ENCODE measurements at regions not wholly inside any gene's neighbourhood (a gene's known extent, or its start where the extent isn't known, plus 50 kb on each side); places are given as distances from the start of the nearest gene placed in this dataset.

DNA sequence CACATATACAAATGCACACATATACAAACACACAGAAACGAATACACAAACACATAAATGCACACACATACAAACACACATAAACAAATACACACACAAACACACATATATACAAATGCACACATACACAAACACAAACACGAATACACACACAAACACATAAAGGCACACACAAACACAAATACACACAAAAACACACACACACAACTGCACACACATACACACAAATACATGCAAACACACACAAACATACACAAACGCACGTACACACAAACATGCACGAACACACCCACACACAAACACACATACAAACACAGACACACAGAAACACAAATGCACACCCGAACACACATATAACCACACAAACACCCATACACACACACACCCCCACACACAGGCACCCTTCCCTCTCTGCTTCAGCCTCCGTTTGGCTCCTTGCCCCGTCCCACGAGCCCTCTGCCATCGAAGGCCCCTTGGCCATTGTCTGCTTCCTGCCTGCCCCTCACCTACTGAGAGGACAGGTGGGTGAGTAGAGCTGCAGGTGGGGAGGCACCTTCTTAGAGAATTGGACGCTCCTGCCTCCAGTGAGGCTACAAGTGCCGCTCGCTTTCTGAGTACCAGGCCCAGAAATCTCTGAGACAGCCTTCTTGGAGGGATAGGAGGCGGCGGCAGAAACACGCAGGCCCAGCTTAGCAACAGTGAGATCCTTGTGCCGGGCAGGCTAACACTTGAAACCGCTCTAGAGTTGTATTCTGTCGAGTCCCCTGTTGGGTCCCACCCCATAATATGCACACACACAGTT is 331.2 kb downstream of the FOXL1 start:
- no peak for DNase-seq (ENCODE audit: low read depth in 2 of 2)

GRCh38 chr16:86910161-86910769 is 331.9 kb downstream of the FOXL1 start:
- DNase-seq (ENCODE audit: low read depth in 2 of 2) = no peak

GRCh38 chr16:86911437-86911958 is 333.1 kb downstream of the FOXL1 start:
- DNase-seq (ENCODE audit: low read depth in 2 of 2) = no peak

GRCh38 chr16:86913886-86914285 is 335.5 kb downstream of the FOXL1 start:
- DNase-seq (ENCODE audit: low read depth in 2 of 2) = no peak

DNA sequence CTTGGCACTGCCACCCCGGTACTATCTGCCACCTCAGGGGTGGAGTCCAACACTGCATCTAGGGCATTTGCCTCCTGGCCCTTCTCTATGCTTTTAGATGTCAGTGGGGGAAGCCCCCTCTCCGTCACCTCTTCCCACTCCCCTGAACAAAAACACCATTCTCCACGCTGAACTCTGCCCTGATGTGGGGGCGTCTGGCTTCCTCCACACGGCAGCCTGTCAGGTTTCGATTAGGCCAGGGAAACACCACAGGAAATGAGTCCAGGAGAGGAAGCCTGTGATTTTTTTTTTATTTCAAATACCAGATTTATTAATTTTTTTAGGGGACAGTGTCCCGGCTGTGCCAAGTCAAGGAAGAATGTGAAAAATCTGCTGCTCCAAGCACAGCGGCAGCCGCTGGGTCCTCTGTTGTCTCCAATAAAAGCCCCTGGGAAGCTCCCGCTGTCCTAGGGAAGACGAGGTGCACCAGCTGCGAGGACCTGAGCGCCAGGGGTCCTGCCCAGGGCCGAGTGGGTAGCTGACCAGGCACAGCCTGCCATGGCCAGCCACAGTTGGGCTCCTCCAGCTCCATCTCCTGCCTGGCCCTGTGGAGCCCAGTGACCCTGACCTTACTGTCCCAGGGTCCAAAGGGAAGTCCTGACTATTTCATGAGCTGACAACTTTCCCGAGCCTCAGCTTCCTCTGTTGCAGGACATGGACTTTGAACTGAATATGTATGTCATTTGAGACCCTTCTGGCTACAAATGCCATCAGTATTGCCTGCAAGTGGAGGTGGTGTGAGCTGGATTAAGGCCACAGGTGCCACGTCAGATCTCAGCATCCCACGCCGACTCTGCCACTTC is 336.7 kb downstream of the FOXL1 start:
- DNase-seq (ENCODE audit: low read depth in 2 of 2) = no peak

DNA sequence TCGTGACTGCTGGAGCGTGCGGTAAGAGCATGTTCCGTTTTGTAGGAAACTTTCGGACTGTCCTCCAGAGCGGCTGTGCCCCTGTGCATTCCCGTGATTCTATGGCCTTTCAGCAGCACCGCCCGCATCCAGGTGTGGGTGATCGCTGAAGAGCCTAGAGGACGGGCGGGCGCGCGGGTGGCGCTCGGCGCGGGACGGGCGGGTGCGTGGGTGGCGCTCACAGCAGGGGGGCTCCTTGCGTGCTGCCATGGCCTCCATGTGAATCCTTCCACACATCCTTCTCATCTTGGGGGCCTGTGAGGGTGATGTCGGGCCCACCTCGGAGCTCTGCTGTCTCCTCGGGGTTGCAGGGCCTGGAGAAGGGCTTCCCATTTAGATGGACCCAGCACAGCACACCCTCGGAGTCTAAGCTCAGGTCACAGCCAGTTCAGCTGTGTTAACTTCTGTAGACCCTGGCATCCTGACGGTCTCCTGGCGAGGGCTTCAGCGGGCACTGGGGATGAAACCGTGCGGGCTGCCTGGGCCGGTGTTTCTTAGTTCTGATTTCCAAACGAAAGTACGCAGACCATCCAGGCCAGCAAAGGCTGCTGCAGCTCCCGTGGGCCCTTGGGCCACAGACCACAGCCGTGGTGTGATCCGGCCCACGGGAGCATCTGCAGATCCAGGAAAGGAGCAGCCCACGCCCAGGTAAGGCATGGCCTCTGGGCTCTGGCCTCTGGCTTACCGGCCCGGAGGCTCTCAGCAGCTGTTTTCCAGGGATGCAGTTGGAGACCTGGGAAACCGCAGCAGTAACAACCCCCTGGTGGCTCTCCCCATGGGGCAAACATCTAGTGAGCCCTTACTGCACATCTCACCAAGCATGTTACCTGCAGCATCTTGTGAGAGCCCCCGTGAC is 339.4 kb downstream of the FOXL1 start:
- no peak for DNase-seq (ENCODE audit: low read depth in 2 of 2)

- DNase-seq (ENCODE audit: low read depth in 2 of 2) = no peak
Measured at GRCh38 chr16:86918637-86919036, 340.3 kb downstream of the FOXL1 start.

- DNase-seq (ENCODE audit: low read depth in 2 of 2) = no peak
Measured at GRCh38 chr16:86919078-86919477, 340.7 kb downstream of the FOXL1 start.

GRCh38 chr16:86919578-86920305 is 341.4 kb downstream of the FOXL1 start:
- no peak for DNase-seq (ENCODE audit: low read depth in 2 of 2)

GRCh38 chr16:86921289-86921688 is 342.9 kb downstream of the FOXL1 start:
- DNase-seq (ENCODE audit: low read depth in 2 of 2) = no peak

DNA sequence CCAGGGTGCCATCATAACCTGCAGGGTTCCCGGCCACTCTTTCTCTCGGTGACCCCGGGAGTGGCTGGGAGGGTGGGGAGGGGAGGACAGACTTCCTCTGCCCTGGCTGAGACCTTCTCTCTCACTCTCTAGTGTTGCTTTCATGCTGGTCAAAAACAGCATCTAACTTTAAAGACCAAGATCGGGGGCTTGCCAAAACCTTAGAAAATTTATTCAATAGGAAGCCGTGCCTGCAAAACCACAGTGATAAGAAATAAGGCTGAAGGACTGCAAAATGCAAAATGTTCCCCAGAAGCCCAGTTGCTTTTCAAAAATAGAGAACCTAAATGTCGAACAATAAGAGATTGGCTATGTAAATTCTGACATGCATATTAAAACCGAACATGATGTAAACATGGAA is 344.0 kb downstream of the FOXL1 start:
- DNase-seq (ENCODE audit: low read depth in 2 of 2) = no peak

- no peak for DNase-seq (ENCODE audit: low read depth in 2 of 2)
Measured at GRCh38 chr16:86923656-86924055, 345.3 kb downstream of the FOXL1 start.

GRCh38 chr16:86924537-86924936 is 346.2 kb downstream of the FOXL1 start:
- DNase-seq (ENCODE audit: low read depth in 2 of 2) = no peak

DNA sequence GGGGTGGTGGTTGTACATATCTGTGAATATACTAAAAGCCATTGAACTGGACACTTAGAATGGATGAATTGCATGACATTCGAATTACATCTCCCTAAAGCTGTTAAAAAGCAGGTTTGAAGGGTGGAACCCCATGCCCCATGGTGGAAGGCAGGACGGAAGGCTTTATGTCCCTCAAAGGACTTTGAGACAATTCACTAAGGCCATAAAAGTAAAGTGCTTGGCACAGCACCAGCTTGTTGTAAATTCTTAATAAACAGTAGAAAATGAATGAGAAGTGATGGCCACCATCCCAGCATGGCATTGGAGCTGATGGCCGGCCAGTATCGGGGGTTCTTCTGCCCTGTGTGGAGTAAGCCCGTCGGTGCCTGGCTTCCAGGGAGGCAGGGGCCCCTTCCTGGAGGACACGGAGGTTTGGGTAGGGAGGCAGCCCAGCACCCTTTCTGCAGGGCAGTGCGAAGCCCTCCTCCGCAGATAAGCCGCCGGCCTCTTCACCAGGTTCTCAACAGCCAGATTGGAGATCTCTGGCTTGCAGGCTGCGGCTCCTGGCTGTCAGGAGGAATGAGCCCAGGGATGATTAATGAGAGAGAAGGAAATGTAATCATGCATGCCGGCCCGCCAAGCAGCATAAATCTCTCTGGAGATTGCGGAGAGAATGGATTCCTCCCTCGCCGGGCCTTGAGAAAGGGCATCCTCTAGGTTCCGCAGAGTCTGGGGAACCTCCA is 346.9 kb downstream of the FOXL1 start:
- DNase-seq (ENCODE audit: low read depth in 2 of 2) = no peak

GRCh38 chr16:86926181-86927094 is 348.1 kb downstream of the FOXL1 start:
- DNase-seq (ENCODE audit: low read depth in 2 of 2) = no peak

- DNase-seq (ENCODE audit: low read depth in 2 of 2) = no peak
Measured at GRCh38 chr16:86927699-86928098, 349.4 kb downstream of the FOXL1 start.

DNA sequence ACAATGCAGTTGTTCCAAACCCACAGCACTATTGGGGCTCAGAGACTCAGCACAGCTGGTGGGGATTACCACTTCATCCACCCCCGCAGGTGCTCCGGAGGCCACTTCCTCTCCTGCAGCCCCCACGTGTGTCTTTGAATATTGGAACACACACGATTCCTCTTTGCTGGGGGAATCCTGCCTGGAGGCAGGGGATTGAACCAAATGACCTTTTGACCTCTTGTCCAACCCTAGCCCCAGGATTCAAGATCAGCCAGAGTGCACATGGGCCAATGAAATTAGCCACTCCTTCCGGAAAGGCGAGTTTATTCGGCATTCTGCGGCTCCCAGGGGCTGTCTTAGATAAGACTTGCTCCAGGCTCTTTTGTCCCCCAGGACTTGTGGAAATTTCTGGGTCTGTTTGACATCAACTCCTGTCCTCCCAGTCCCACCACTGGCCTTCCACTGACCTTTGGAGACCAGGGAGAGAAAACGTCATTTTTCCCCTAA is 350.2 kb downstream of the FOXL1 start:
- no peak for DNase-seq (ENCODE audit: low read depth in 2 of 2)

GRCh38 chr16:86929057-86929871 is 350.9 kb downstream of the FOXL1 start:
- no peak for DNase-seq (ENCODE audit: low read depth in 2 of 2)
